Right lobe of liver (tissue), 6 donors: ENCODE measurements at regions not wholly inside any gene's neighbourhood (a gene's known extent, or its start where the extent isn't known, plus 50 kb on each side); places are given as distances from the start of the nearest gene placed in this dataset.
A peak's percentile ranks its signal among the peaks of the same experiment; 100 is the strongest.

ENCODE experiments used
- ATAC-seq, 4 donors: fragments of 200-7000 bp; cut with Tn5 transposase; one replicate each; pipeline ENCODE4 v1.9.1; 2020; ENCODE audit warnings: mild to moderate bottlenecking in 4 of 4, moderate library complexity in 4 of 4
- DNase-seq, 3 donors: peaks; one replicate each; pipeline ENCODE4 v3.0.0-alpha.2; 2020
- H3K27ac ChIP-seq, 3 donors: fragments of 200-600 bp; one replicate each; pipeline ENCODE4 v1.8.0; 2022
- H3K27me3 ChIP-seq, 2 donors: fragments of 200-600 bp; one replicate each; pipeline ENCODE4 v1.8.0; 2022
- H3K36me3 ChIP-seq, 4 donors: fragments of 200-600 bp; sonication (generic) in 1 of 4; one replicate each; pipeline versions ENCODE4 v1.5.1 to v1.8.0; 2017 to 2022; ENCODE audit warnings: control low read depth in 1 of 4
- H3K4me1 ChIP-seq, 4 donors: fragments of 200-600 bp; sonication (generic) in 1 of 4; one replicate each; pipeline versions ENCODE4 v1.5.1 to v1.8.0; 2017 to 2022; ENCODE audit warnings: control low read depth in 1 of 4
- H3K4me3 ChIP-seq, 3 donors: fragments of 200-600 bp; one replicate each; pipeline ENCODE4 v1.8.0; 2022
- H3K9me3 ChIP-seq, 4 donors: fragments of 200-600 bp; sonication (generic) in 1 of 4; one replicate each; pipeline versions ENCODE4 v1.5.1 to v1.8.0; 2017 to 2022; ENCODE audit warnings: control low read depth in 1 of 4
- POLR2A ChIP-seq: fragments of 450-650 bp; IDR thresholded peaks from one replicate; pipeline ENCODE4 v1.6.1; 2017; ENCODE audit warnings: antibody characterized with exemption, mild to moderate bottlenecking
- WGBS: methylation state at CpG from one replicate; pipeline ENCODE4 v1.1.6; 2018; ENCODE audit warnings: low coverage, low lambda C conversion rate; ENCODE audit not compliant: insufficient coverage; ENCODE audit errors: missing lambda C conversion rate; 5-methylcytosine and 5-hydroxymethylcytosine counted together
- intact Hi-C, 2 donors: fragments of 100-400 bp; cut with DNase I; formaldehyde crosslinking; loops; one replicate each; pipeline versions ENCODE4 v1.11.2 to v1.14.1; 2022
- TF ChIP-seq, protein P1 (sequence below), 4 donors: fragments of 200-600 bp in 3 of 4; fragments of 450-650 bp in 1 of 4; IDR thresholded peaks; one replicate each; pipeline versions ENCODE4 v1.5.1 to v1.8.0; 2016 to 2022; ENCODE audit warnings: antibody characterized with exemption in 4 of 4, mild to moderate bottlenecking in 2 of 4
- donor health status: DM: no; HTN: yes; CAD: no.
- donor health status: DM: no; HTN: no; CAD: no.
- donor health status: DM: no; HTN: no; CAD: no.
- donor health status: DM: no; HTN: yes; CAD: no.
- donor health status: DM: no; HTN: yes; CAD: no.

- WGBS, result 90% methylated on average over 4 of the region's 5 CpGs
- H3K4me3 ChIP-seq, result no peak overlapping the region
- H3K4me1 ChIP-seq, result peaks cover 0 to 12% (median 4%) of the 10 kb centered on the region in 4 donors
- DNase-seq (no peak), ATAC-seq (peak in 3 of 4 donors; percentile 26 to 39 (median 32))
- no peak overlapping the region for H3K27ac ChIP-seq
- intact Hi-C loops, result no loop called here
- no peaks in the 10 kb centered on the region for H3K27me3 ChIP-seq
- TF ChIP-seq POLR2A, result no peak
- TF ChIP-seq, protein P1, sequence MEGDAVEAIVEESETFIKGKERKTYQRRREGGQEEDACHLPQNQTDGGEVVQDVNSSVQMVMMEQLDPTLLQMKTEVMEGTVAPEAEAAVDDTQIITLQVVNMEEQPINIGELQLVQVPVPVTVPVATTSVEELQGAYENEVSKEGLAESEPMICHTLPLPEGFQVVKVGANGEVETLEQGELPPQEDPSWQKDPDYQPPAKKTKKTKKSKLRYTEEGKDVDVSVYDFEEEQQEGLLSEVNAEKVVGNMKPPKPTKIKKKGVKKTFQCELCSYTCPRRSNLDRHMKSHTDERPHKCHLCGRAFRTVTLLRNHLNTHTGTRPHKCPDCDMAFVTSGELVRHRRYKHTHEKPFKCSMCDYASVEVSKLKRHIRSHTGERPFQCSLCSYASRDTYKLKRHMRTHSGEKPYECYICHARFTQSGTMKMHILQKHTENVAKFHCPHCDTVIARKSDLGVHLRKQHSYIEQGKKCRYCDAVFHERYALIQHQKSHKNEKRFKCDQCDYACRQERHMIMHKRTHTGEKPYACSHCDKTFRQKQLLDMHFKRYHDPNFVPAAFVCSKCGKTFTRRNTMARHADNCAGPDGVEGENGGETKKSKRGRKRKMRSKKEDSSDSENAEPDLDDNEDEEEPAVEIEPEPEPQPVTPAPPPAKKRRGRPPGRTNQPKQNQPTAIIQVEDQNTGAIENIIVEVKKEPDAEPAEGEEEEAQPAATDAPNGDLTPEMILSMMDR (IDR thresholded peaks at IDR 0.05), result no peak
- peaks cover 0 to 2% (median 0%) of the 10 kb centered on the region in 4 donors for H3K9me3 ChIP-seq
- no peaks in the 10 kb centered on the region for H3K36me3 ChIP-seq
These were observed 81.7 kb upstream of the TENT5A start for GRCh38 chr6:81834141-81834681.

DNA sequence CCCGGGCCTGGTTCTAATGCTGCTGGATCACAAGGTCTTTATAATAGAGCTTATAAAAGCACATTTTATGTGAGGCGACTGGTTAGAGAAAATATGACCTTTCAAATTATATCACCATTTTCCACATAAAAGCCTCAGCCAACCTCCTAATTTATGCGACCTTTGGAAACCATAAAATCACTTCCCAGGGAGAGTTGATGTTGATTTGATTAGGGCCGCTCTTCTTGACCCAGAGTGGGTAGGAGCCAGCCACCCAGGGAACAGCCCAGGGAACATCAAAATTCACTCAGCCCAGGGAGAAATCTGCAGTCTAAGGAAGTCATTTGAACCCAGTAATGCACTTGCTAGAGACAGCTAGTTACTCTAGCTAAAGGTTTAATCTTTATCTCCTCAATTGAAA lies 79.8 kb upstream of the TENT5A start:
- TF ChIP-seq, protein P1 (IDR thresholded peaks at IDR 0.05), result no peak
- TF ChIP-seq POLR2A, result no peak
- Histone ChIP-seq H3K36me3 (no peaks in the 10 kb centered on the region), H3K9me3 (no peaks in the 10 kb centered on the region), H3K4me1 (peaks cover 0 to 12% (median 4%) of the 10 kb centered on the region in 4 donors), H3K27me3 (no peaks in the 10 kb centered on the region), H3K4me3 (no peak overlapping the region), H3K27ac (no peak overlapping the region)
- intact Hi-C loops, result no loop called here
- ATAC-seq (no peak), DNase-seq (no peak)
- 93% methylated on average over 4 of the region's 4 CpGs for WGBS

DNA sequence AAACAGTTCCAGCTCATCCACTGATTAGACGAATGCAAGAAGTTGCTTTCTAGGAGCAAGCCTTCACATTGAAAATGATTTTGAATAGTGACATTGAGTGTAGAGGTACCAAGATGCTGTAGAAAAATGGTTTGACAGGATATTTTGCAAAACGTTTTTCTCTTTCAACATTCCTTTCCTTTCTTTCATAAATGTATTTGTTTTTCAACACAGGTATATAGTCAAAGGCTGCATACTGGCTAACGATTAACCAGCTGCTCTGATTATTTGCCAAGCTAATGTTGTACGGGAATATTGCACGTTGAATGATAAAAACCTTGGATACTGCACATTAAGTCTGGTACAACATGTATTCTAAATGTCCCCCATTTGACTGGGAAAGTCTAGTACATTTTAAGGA lies 78.8 kb upstream of the TENT5A start:
- Histone ChIP-seq H3K27me3 (no peaks in the 10 kb centered on the region), H3K9me3 (no peaks in the 10 kb centered on the region), H3K4me1 (peaks cover 0 to 12% (median 4%) of the 10 kb centered on the region in 4 donors), H3K27ac (peak overlapping the region in 2 of 3 donors; percentile 29 to 73), H3K36me3 (no peaks in the 10 kb centered on the region), H3K4me3 (no peak overlapping the region)
- peak in 1 of 3 donors; percentile 70 for DNase-seq
- 31% methylated on average over 5 of the region's 5 CpGs for WGBS
- TF ChIP-seq, protein P1 (IDR thresholded peaks at IDR 0.05), result no peak
- TF ChIP-seq POLR2A, result no peak
- intact Hi-C loops, result no loop called here
- peak; percentile 93 to 99 (median 94) for ATAC-seq

DNA sequence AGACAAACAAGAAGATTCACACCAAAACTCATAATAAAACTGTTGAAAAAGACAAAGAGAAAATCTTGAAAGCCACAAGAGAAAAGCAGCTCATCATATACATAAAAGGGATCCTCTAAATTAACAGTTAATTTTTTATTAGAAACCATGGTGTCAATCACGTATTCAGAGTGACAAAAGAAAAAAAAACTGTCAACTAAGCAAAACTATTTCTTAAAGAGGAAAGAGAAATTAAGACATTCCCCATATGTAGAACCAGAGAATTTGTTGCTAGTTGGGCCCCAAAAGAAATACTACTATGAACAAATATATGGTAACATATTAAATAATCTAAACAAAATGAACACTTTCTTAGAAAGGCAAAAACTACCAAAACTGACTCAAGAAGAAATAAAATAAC lies 74.3 kb upstream of the TENT5A start:
- ATAC-seq (no peak), DNase-seq (no peak)
- Histone ChIP-seq H3K27ac (no peak overlapping the region), H3K36me3 (no peaks in the 10 kb centered on the region), H3K27me3 (no peaks in the 10 kb centered on the region), H3K4me3 (no peak overlapping the region), H3K9me3 (no peaks in the 10 kb centered on the region), H3K4me1 (peaks cover 0 to 14% (median 1%) of the 10 kb centered on the region in 4 donors)
- intact Hi-C loops, result loop anchor here in 1 of 2 donors (10.0 kb wide), 1 partner anchor 52 kb away; no protein-coding TSS in a partner anchor
- 11% methylated on average over 1 of the region's 1 CpG for WGBS
- no peak for TF ChIP-seq POLR2A
- TF ChIP-seq, protein P1 (IDR thresholded peaks at IDR 0.05), result no peak
